ENCODE measurements at regions not wholly inside any gene's neighbourhood (a gene's known extent, or its start where the extent isn't known, plus 50 kb on each side); places are given as distances from the start of the nearest gene placed in this dataset.
"Not testable (repeated sequence)": the region's sequence is repeated elsewhere in the genome, so short reads cannot be mapped to it uniquely, and the experiment has no call there.

- intact Hi-C loops (cut with DNase I): no loop called here
- Histone ChIP-seq H3K36me3 (no peaks in the 10 kb centered on the region), H3K4me3 (no peak overlapping the region), H3K4me1 (peaks cover 0 to 8% (median 3%) of the 10 kb centered on the region in 4 donors), H3K27ac (replicated peaks in 1 of 4) (no peak overlapping the region), H3K9me3 (no peaks in the 10 kb centered on the region), H3K27me3 (no peaks in the 10 kb centered on the region)
- 92% methylated on average over 1 of the region's 1 CpG for WGBS
- DNase-seq (ENCODE audit: extremely low spot score): no peak
- TF ChIP-seq POLR2A (IDR thresholded peaks at IDR 0.05; ENCODE audit: low read depth) (no peak), POLR2AphosphoS5 (IDR thresholded peaks at IDR 0.05) (no peak), CTCF (IDR thresholded peaks at IDR 0.05) (no peak), EP300 (IDR thresholded peaks at IDR 0.05) (no peak)
These were observed 273.6 kb downstream of the SCG2 start for GRCh38 chr2:223328578-223328977.

- H3K4me1 ChIP-seq; intact Hi-C loops (cut with DNase I); H3K27ac ChIP-seq (replicated peaks in 1 of 4); H3K4me3 ChIP-seq; H3K9me3 ChIP-seq; DNase-seq (ENCODE audit: extremely low spot score); H3K27me3 ChIP-seq; H3K36me3 ChIP-seq: not testable (repeated sequence)
- 100% methylated on average over 6 of the region's 7 CpGs for WGBS
These were observed 271.4 kb downstream of the SCG2 start for GRCh38 chr2:223330747-223331146.

GRCh38 chr2:223338016-223338415 lies 264.1 kb downstream of the SCG2 start:
- 78% methylated on average over 1 of the region's 1 CpG for WGBS
- H3K9me3 ChIP-seq: no peaks in the 10 kb centered on the region
- H3K27ac ChIP-seq (replicated peaks in 1 of 4): peak overlapping the region in 1 of 4 donors; percentile 16
- DNase-seq (ENCODE audit: extremely low spot score): no peak
- H3K4me1 ChIP-seq: peaks cover 0 to 22% (median 10%) of the 10 kb centered on the region in 4 donors
- no peak for TF ChIP-seq POLR2AphosphoS5 (IDR thresholded peaks at IDR 0.05)
- no peak for TF ChIP-seq POLR2A (IDR thresholded peaks at IDR 0.05; ENCODE audit: low read depth)
- no peak for TF ChIP-seq CTCF (IDR thresholded peaks at IDR 0.05)
- H3K4me3 ChIP-seq: no peak overlapping the region
- intact Hi-C loops (cut with DNase I): no loop called here
- no peaks in the 10 kb centered on the region for H3K27me3 ChIP-seq
- no peaks in the 10 kb centered on the region for H3K36me3 ChIP-seq

- Histone ChIP-seq H3K4me1 (no peaks in the 10 kb centered on the region), H3K4me3 (no peak overlapping the region), H3K27ac (replicated peaks in 1 of 4) (no peak overlapping the region), H3K27me3 (no peaks in the 10 kb centered on the region), H3K36me3 (no peaks in the 10 kb centered on the region), H3K9me3 (peaks cover 0 to 7% (median 0%) of the 10 kb centered on the region in 4 donors)
- TF ChIP-seq EP300 (IDR thresholded peaks at IDR 0.05) (no peak), POLR2AphosphoS5 (IDR thresholded peaks at IDR 0.05) (no peak), CTCF (IDR thresholded peaks at IDR 0.05) (no peak), POLR2A (IDR thresholded peaks at IDR 0.05; ENCODE audit: low read depth) (no peak)
- 63% methylated on average over 1 of the region's 1 CpG for WGBS
- intact Hi-C loops (cut with DNase I): no loop called here
- no peak for DNase-seq (ENCODE audit: extremely low spot score)
These were observed 245.1 kb downstream of the SCG2 start for GRCh38 chr2:223357076-223357475.

GRCh38 chr2:223363085-223363484 lies 239.1 kb downstream of the SCG2 start:
- H3K27me3 ChIP-seq: no peaks in the 10 kb centered on the region
- H3K36me3 ChIP-seq: no peaks in the 10 kb centered on the region
- no peak overlapping the region for H3K4me3 ChIP-seq
- H3K4me1 ChIP-seq: no peaks in the 10 kb centered on the region
- no peak for TF ChIP-seq POLR2A (IDR thresholded peaks at IDR 0.05; ENCODE audit: low read depth)
- TF ChIP-seq POLR2AphosphoS5 (IDR thresholded peaks at IDR 0.05): no peak
- no peak for TF ChIP-seq EP300 (IDR thresholded peaks at IDR 0.05)
- TF ChIP-seq CTCF (IDR thresholded peaks at IDR 0.05): no peak
- DNase-seq (ENCODE audit: extremely low spot score): no peak
- intact Hi-C loops (cut with DNase I): no loop called here
- no peaks in the 10 kb centered on the region for H3K9me3 ChIP-seq
- WGBS: 44% methylated on average over 6 of the region's 6 CpGs
- no peak overlapping the region for H3K27ac ChIP-seq (replicated peaks in 1 of 4)
